Stimulated activated CD4-positive, alpha-beta T cell treated with anti-CD3 and anti-CD28 coated beads, Interleukin-1b, Interleukin-23, amount 100 ng/mL, for 1 hour (primary cell): ENCODE measurements at regions not wholly inside any gene's neighbourhood (a gene's known extent, or its start where the extent isn't known, plus 50 kb on each side); places are given as distances from the start of the nearest gene placed in this dataset.

Experiments
- DNase-seq, 2 donors: peaks; one replicate each; pipeline ENCODE4 v3.0.0-alpha.2; 2020; ENCODE audit warnings: low read depth in 2 of 2

- DNase-seq = no peak
Measured at GRCh38 chr2:64221935-64222334, 77.7 kb upstream of the PELI1 start.

DNA sequence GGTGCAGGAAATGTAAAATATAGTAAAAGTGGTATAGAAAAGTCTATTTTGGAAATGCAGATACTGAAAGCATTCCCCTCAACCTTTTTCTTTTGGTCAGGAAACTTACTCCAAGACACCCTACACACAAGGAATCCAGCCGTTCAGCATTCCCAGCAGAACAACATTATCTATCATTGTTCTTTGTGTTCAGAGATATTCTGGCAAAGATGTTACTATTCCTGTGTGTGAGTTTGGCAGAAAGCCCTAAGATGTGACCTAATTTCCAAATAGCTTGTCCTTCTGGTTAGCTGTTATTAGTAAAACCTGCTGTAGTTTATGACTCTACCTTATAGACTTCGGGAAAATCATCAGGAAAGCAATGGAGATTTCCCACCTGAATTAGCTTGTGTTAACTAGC, 78.1 kb upstream of the PELI1 start:
- no peak for DNase-seq

DNA sequence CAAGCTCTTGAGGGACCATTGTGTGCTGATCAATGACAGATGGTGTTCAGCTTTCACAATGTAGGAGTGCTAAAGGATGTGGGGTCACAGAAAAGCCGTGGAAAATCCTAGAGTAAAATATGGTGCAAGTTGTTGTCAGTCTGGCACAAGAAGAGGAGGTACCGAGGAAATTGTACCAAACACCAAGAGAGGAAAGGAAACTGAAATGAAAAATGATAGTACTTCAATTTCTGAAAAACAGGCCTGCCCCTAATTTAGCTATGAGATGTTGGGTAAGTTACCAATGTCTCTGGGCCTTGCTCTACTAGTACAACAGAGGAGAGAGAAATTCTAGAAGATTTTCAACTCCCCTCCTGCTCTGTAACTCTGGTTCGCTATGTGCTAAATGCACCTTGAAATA, 78.8 kb upstream of the PELI1 start:
- DNase-seq = no peak

GRCh38 chr2:64225491-64225890, 81.3 kb upstream of the PELI1 start:
- no peak for DNase-seq

- no peak for DNase-seq
Measured at GRCh38 chr2:64226611-64227010, 82.4 kb upstream of the PELI1 start.

- no peak for DNase-seq
Measured at GRCh38 chr2:64227603-64228125, 83.4 kb upstream of the PELI1 start.

- peak in 1 of 2 donors; percentile 44 for DNase-seq
Measured at GRCh38 chr2:64228126-64228678, 84.0 kb upstream of the PELI1 start.

- DNase-seq = no peak
Measured at GRCh38 chr2:64228918-64229317, 84.7 kb upstream of the PELI1 start.

DNA sequence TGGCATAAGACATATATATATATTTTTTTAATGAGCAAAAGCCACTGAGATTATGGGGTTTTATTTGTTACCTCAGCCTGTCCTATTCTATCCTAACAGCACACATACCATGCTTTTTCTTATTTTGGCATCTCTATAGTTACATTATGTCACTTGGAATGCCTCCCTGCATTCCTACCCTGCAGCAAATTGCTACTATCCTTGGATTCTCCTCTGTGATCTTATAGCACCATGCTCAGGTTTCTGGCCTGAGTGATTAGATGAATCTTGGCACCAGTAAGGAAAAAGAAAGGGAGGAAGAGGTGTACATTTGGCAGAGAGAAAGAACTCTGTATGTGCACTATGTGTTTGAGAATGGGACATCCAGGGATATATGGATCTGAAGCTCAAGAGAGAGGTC, 86.3 kb upstream of the PELI1 start:
- no peak for DNase-seq

- DNase-seq = no peak
Measured at GRCh38 chr2:64232266-64232665, 88.0 kb upstream of the PELI1 start.

DNA sequence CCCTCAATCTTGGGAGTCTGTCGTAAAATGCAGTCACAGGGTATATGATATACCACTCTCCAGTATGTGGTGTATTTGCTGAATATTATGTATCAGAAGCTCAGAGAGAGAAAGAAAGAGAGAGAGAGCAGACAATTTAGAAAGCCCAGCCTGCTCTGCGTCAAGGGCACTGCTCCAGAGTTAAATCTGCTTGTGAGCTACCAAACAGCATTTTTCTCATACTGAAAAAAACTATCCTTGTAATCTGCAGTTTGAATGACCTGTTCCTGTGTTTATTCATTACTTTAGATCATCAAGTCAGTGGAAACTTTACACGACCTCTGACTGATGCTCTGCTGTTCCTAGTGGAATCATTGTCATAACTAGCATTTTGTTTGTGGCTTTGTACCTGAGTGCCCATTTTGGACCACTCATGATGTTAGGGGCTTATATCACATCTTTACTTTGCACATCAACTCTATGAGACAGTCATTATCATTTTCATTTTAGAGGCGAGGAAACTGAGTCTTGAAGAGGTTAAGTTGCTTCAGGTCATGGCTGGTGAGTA, 89.2 kb upstream of the PELI1 start:
- no peak for DNase-seq

- DNase-seq = no peak
Measured at GRCh38 chr2:64234150-64234549, 89.9 kb upstream of the PELI1 start.

GRCh38 chr2:64234785-64235184, 90.6 kb upstream of the PELI1 start:
- DNase-seq = no peak

DNA sequence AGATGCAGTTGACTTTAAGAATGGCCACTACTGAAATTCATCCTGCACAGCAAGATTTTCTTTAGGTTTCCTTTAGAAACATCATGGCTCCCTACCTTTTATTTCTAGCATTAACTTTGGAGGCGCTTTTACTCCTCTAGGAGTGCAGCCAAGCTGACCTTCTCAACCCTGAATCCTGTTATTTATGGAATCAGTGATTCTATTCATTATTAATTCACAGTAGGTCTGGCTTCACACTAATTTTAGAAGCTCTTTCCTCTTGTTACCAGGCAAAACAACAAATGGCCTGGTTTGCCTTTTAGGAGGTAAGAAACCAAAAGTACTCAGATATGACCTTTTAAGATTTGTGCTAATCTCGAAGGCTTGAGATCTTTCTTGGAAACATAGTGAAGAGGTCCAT, 93.0 kb upstream of the PELI1 start:
- DNase-seq = no peak

DNA sequence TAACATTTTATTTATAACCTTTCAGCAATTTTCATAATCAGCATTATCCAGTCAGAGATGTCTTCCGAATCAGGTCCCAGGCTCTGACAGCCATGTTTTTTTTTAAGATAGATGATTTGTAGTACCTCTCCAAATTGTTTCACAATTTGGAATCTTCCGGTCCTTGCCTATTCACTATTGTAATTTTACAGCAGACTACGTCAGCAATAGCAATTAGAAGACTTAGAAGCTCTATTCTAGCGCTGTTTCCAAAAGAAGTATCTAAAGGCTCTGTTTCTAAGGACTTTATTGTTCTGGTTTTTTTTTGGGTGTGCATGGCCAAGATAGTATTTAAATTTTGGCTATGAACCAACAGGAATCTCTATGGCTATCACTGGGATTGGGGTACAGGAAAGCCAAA, 94.6 kb upstream of the PELI1 start:
- DNase-seq = no peak

DNA sequence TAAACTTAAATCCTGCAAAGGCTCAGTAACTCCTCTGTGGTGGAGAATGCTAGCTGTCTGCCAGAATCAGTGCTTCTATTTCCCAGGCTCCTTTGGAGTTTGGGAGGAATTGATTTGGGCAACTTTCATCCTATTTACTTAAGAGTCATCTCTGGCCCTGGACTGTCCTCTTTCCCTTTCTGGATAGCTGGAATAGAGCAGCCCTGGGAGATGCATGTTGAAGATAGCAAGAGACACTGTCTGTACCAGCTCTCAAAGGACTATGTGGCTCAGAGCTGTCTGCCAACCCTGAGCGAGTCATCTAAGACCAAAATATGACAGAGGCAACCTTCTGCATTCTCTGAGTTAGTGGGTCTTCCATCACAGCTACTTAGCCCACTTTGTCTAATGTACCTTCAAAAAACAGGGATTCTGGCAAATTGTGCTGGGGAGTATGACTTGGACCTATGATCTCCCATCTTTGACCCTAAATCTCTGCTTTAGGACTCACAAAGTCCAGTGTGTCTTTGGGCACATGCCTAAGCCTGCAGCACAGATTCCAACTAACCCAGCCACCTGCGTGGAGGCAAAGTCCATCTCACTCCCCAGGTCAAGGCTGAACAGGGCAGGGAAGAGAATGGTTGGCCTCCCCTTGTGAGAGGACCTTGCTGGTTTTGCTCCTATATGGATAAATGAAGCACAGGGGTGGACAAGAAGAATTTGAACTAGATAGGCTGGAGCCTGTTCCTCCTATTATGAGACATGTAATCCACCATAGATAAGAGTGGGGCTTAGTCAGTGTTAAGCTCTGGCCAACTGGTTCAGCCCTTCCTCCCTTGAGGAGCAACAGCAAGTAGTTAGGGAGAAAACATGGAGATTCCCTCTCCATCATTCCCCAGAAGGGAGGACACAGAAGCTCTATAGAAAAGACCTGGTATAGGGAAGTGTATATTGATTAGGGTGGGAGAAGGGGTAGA, 99.1 kb upstream of the PELI1 start:
- DNase-seq = no peak

- no peak for DNase-seq
Measured at GRCh38 chr2:64244037-64244416, 99.8 kb upstream of the PELI1 start.

DNA sequence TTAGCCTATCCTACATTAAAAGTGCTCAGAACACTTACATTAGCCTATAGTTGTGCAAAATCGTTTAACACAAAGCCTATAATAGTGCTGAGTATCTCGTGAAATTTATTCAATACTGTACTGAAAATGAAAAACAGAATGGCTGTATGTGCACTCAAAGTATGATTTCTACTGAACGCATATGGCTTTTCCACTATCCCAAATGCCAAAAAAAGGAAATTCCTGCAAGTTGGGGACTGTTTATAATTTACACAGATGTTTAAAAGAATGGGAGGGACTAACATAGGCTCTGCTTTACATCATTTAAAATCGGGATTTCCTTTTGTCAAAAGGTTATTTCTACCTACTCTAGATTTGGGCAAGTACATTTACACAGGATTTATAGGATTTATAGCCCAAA, 101.4 kb upstream of the PELI1 start:
- no peak for DNase-seq

DNA sequence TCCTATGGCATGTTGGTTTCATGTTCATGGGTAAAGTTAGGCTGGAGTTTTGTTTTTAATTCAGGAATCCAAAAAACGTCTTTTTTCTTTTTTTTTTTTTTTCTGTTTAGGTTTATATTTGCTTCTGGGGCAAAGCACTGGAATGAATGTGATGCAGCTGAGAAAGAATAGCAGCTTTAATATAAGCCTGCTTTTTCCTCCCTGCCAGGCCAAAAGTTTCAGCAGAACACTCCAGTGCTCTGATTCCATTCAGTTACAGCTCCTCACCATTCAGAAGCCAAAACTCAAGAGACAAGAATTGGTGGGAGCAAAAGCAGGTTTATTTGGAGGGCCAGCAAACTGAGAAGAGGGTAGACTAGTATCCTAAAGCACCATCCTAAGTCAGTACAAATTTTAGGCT, 102.7 kb upstream of the PELI1 start:
- DNase-seq = no peak

DNA sequence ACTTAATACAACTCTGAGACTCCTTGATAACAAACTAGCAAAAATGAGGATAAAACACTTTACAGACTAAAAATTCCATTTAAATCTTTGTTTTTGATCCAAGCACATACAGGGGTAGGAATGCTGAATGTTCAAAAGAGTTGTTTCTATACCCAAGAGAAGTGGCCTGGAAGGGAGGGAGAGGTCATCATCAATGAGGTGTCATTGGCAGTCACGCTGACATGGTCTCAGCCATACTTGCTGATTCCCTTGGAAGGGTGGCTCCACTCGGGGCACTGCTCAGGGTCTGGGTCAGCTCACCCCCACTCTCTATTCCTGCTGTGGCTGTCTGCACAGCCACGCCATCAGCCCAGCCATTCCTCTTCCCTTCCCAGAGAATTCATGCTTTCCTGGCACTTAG, 105.2 kb upstream of the PELI1 start:
- DNase-seq = no peak

DNA sequence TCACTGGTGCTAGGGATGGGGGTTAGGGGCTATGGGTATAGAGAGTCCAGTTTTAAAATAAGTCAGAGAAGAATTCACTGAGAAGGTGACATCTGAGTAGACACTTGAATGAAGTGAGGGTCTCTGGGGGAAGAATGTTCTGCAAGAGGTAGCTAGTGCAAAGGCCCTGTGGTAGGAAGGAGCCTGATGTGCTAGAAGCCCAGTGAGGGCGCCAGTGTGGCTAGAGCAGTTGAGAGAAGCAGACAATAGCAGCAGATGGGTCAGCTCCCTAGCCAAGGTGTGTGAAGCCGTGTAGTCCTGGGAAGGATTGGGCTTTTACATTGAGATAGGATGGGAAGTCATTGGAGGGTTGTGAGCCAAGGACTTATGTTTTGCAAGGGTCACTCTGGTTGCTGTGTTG, 105.8 kb upstream of the PELI1 start:
- no peak for DNase-seq

- DNase-seq = no peak
Measured at GRCh38 chr2:64250751-64251423, 106.7 kb upstream of the PELI1 start.
